GM23338 (cell line): ENCODE measurements at regions not wholly inside any gene's neighbourhood (a gene's known extent, or its start where the extent isn't known, plus 50 kb on each side); places are given as distances from the start of the nearest gene placed in this dataset.

ENCODE experiments used
- ATAC-seq: fragments of 200-7000 bp; cut with Tn5 transposase; 3 replicates; pipeline ENCODE4 v1.9.1; 2020
- DNase-seq: peaks from one replicate; pipeline ENCODE4 v3.0.0-alpha.2; 2015; ENCODE audit warnings: low spot score
- H2AFZ ChIP-seq: fragments of 200-600 bp; sonication (generic); 2 replicates; pipeline ENCODE4 v1.8.0; 2016; ENCODE audit warnings: antibody characterized with exemption, mild to moderate bottlenecking, moderate library complexity
- H3F3A ChIP-seq: fragments of 200-600 bp; sonication (generic); replicated peaks from 2 replicates; pipeline ENCODE4 v1.8.0; 2017; ENCODE audit warnings: antibody characterized with exemption, mixed run types, low read depth
- H3K27ac ChIP-seq: fragments of 200-600 bp; sonication (generic); 2 replicates; pipeline ENCODE4 v1.6.1; 2016; ENCODE audit warnings: low read depth
- H3K27me3 ChIP-seq: fragments of 200-600 bp; sonication (generic); 2 replicates; pipeline ENCODE4 v1.8.0; 2016; ENCODE audit warnings: mild to moderate bottlenecking, mixed run types, moderate library complexity; ENCODE audit not compliant: insufficient read depth
- H3K36me3 ChIP-seq: fragments of 200-600 bp; sonication (generic); 2 replicates; pipeline ENCODE4 v1.8.0; 2016; ENCODE audit warnings: mild to moderate bottlenecking; ENCODE audit not compliant: insufficient read depth
- H3K4me1 ChIP-seq: fragments of 200-600 bp; sonication (generic); 2 replicates; pipeline ENCODE4 v1.8.0; 2016; ENCODE audit warnings: mild to moderate bottlenecking, moderate library complexity; ENCODE audit not compliant: insufficient read depth
- H3K4me2 ChIP-seq: fragments of 200-600 bp; sonication (generic); 2 replicates; pipeline ENCODE4 v1.7.1; 2017; ENCODE audit warnings: mixed run types
- H3K4me3 ChIP-seq: fragments of 200-600 bp; sonication (generic); 2 replicates; pipeline ENCODE4 v1.6.1; 2016; ENCODE audit warnings: mixed run types
- H3K79me2 ChIP-seq: fragments of 200-600 bp; sonication (generic); replicated peaks from 2 replicates; pipeline ENCODE4 v1.8.0; 2017; ENCODE audit warnings: mild to moderate bottlenecking; ENCODE audit not compliant: insufficient read depth
- H3K9me2 ChIP-seq: fragments of 200-600 bp; sonication (generic); 2 replicates; pipeline ENCODE4 v1.8.0; 2017; ENCODE audit not compliant: insufficient read depth
- H4K20me1 ChIP-seq: fragments of 200-600 bp; sonication (generic); replicated peaks from 2 replicates; pipeline ENCODE4 v1.8.0; 2017; ENCODE audit warnings: mild to moderate bottlenecking; ENCODE audit not compliant: insufficient read depth
- H3K27ac Mint-ChIP-seq: 2 replicates; pipeline ENCODE4 v1.8.0; 2020; ENCODE audit warnings: inconsistent platforms, mild to moderate bottlenecking, moderate library complexity, mixed read lengths
- H3K27me3 Mint-ChIP-seq: 3 replicates; pipeline ENCODE4 v1.8.0; 2022; ENCODE audit warnings: low read depth, mild to moderate bottlenecking, moderate library complexity, mixed read lengths, inconsistent platforms; ENCODE audit not compliant: insufficient read depth, poor library complexity
- H3K36me3 Mint-ChIP-seq: 3 replicates; pipeline ENCODE4 v1.8.0; 2021; ENCODE audit warnings: low read depth, mild to moderate bottlenecking, inconsistent platforms, moderate library complexity, mixed read lengths
- H3K4me1 Mint-ChIP-seq: 3 replicates; pipeline ENCODE4 v1.8.0; 2020; ENCODE audit warnings: mild to moderate bottlenecking, inconsistent platforms, mixed read lengths
- H3K4me3 Mint-ChIP-seq: 3 replicates; pipeline ENCODE4 v1.8.0; 2021; ENCODE audit warnings: moderate library complexity, mild to moderate bottlenecking, inconsistent platforms, mixed read lengths
- H3K9me3 Mint-ChIP-seq: 3 replicates; pipeline ENCODE4 v1.8.0; 2020; ENCODE audit warnings: moderate library complexity, mild to moderate bottlenecking, inconsistent platforms, mixed read lengths
- CREB1 ChIP-seq: fragments of 250-450 bp; sonication (Bioruptor Pico); IDR thresholded peaks from 2 replicates; pipeline ENCODE4 v1.5.0; 2020; ENCODE audit warnings: low read depth, mild to moderate bottlenecking, moderate library complexity
- EZH2 ChIP-seq: fragments of 200-600 bp; sonication (generic); IDR thresholded peaks from one replicate; pipeline ENCODE4 v1.8.0; 2017; ENCODE audit warnings: antibody characterized with exemption, mild to moderate bottlenecking, low read depth; ENCODE audit not compliant: unreplicated experiment
- EZH2phosphoT487 ChIP-seq: fragments of 200-600 bp; sonication (generic); IDR thresholded peaks from one replicate; pipeline ENCODE4 v1.8.1; 2018; ENCODE audit warnings: antibody characterized with exemption; ENCODE audit not compliant: unreplicated experiment
- JUNB ChIP-seq: IDR thresholded peaks from one replicate; pipeline ENCODE4 v1.6.1; 2016; ENCODE audit warnings: antibody characterized with exemption; ENCODE audit not compliant: unreplicated experiment
- NANOG ChIP-seq: IDR thresholded peaks from 2 replicates; pipeline ENCODE4 v1.6.1; 2016; ENCODE audit warnings: antibody characterized with exemption, borderline replicate concordance
- POLR2AphosphoS5 ChIP-seq: IDR thresholded peaks from 2 replicates; pipeline ENCODE4 v1.6.1; 2016; ENCODE audit warnings: antibody characterized with exemption, low read depth
- STAT1 ChIP-seq: IDR thresholded peaks from one replicate; pipeline ENCODE4 v1.6.1; 2016; ENCODE audit warnings: antibody characterized with exemption; ENCODE audit not compliant: unreplicated experiment
- ZNF114 ChIP-seq: fragments of 250-450 bp; sonication (Bioruptor Pico); IDR thresholded peaks from 2 replicates; pipeline ENCODE4 v1.5.0; 2020; ENCODE audit warnings: mild to moderate bottlenecking, moderate library complexity
- ZNF331 ChIP-seq: fragments of 250-450 bp; sonication (Bioruptor Pico); IDR thresholded peaks from 2 replicates; pipeline ENCODE4 v1.5.0; 2020; ENCODE audit warnings: low read depth, mild to moderate bottlenecking, moderate library complexity
- TF ChIP-seq, protein P1 (sequence below): IDR thresholded peaks from one replicate; pipeline ENCODE4 v1.6.1; 2018; ENCODE audit warnings: antibody characterized with exemption; ENCODE audit not compliant: unreplicated experiment
- TF ChIP-seq, protein P2 (sequence below), 2 experiments: fragments of 200-600 bp in 1 of 2; sonication (generic) in 1 of 2; conservative IDR thresholded peaks; 2 replicates each; pipeline versions ENCODE4 v1.5.1 to v1.6.1; 2016 to 2017; ENCODE audit warnings: antibody characterized with exemption in 2 of 2, low read depth in 2 of 2, mild to moderate bottlenecking in 2 of 2, moderate library complexity in 1 of 2
- TF ChIP-seq, protein P3 (sequence below): fragments of 250-450 bp; sonication (Bioruptor Pico); IDR thresholded peaks from 2 replicates; pipeline ENCODE4 v1.5.0; 2020; ENCODE audit warnings: mild to moderate bottlenecking, moderate library complexity
- TF ChIP-seq, protein P4 (sequence below): IDR thresholded peaks from 2 replicates; pipeline ENCODE4 v1.6.1; 2016; ENCODE audit warnings: antibody characterized with exemption

DNA sequence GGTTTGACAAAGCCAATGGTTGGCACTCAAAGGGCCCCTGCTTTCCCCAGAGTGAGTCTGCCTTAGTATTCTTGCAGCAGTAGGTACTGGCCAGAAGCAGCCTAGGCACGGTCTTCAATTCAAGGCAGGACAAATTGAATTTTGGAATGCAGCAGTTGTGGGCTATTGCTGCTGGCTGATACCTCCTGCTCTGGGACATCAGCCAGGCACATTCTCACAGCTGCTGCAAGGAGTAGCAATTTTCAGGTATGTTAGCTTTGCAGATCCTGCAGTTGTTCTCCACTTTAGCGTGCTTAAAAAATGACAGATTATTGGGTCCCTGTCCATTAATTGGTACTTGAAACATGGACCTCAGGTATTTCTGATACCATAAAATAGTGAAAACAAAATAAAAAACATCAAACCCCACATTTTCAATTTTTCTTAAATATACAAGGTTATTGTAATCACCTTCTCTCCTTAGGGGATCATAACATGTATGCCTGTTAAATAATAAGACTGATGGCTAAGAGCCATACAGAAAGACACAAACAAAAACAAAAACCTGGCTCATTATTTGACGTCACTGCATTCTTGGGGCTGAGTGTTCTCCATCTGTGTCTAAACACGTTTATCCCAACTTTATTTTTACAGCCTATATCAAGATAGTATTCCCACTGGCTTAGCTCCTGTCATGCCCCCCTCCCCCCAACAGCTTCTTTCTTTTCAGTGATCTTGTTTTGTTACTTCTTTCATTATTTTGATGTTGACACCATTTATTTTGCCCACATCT, 85.1 kb upstream of the CARD18 start:
- no peaks in the 10 kb centered on the region for H4K20me1 ChIP-seq
- no peaks in the 10 kb centered on the region for H3K4me1 ChIP-seq
- H3K27me3 ChIP-seq, result no peaks in the 10 kb centered on the region
- H3F3A ChIP-seq, result no peaks in the 10 kb centered on the region
- Mint-ChIP-seq H3K27me3 (peaks cover 2% of the 10 kb centered on the region), H3K9me3 (peaks cover 1% of the 10 kb centered on the region; the same call in 1 of the 3 replicates), H3K4me3 (no peak overlapping the region), H3K4me1 (0 out of 3 replicates have a peak, but pooled peaks cover 2% of the 10 kb centered on the region), H3K36me3 (no peaks in the 10 kb centered on the region), H3K27ac (no peak overlapping the region)
- no peak overlapping the region for H3K4me2 ChIP-seq
- no peaks in the 10 kb centered on the region for H3K36me3 ChIP-seq
- no peak overlapping the region for H3K4me3 ChIP-seq
- no peaks in the 10 kb centered on the region for H3K9me2 ChIP-seq
- ATAC-seq, result no peak
- H3K79me2 ChIP-seq, result no peaks in the 10 kb centered on the region
- DNase-seq, result no peak
- no peak overlapping the region for H2AFZ ChIP-seq
- TF ChIP-seq, protein P1, sequence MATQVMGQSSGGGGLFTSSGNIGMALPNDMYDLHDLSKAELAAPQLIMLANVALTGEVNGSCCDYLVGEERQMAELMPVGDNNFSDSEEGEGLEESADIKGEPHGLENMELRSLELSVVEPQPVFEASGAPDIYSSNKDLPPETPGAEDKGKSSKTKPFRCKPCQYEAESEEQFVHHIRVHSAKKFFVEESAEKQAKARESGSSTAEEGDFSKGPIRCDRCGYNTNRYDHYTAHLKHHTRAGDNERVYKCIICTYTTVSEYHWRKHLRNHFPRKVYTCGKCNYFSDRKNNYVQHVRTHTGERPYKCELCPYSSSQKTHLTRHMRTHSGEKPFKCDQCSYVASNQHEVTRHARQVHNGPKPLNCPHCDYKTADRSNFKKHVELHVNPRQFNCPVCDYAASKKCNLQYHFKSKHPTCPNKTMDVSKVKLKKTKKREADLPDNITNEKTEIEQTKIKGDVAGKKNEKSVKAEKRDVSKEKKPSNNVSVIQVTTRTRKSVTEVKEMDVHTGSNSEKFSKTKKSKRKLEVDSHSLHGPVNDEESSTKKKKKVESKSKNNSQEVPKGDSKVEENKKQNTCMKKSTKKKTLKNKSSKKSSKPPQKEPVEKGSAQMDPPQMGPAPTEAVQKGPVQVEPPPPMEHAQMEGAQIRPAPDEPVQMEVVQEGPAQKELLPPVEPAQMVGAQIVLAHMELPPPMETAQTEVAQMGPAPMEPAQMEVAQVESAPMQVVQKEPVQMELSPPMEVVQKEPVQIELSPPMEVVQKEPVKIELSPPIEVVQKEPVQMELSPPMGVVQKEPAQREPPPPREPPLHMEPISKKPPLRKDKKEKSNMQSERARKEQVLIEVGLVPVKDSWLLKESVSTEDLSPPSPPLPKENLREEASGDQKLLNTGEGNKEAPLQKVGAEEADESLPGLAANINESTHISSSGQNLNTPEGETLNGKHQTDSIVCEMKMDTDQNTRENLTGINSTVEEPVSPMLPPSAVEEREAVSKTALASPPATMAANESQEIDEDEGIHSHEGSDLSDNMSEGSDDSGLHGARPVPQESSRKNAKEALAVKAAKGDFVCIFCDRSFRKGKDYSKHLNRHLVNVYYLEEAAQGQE, result no peak
- TF ChIP-seq EZH2phosphoT487 (no peak), CREB1 (CRISPR knock-in tag) (no peak), STAT1 (no peak), ZNF331 (CRISPR knock-in tag) (no peak), ZNF114 (CRISPR knock-in tag) (no peak), EZH2 (no peak), POLR2AphosphoS5 (no peak), NANOG (no peak), JUNB (no peak)
- TF ChIP-seq, protein P2, sequence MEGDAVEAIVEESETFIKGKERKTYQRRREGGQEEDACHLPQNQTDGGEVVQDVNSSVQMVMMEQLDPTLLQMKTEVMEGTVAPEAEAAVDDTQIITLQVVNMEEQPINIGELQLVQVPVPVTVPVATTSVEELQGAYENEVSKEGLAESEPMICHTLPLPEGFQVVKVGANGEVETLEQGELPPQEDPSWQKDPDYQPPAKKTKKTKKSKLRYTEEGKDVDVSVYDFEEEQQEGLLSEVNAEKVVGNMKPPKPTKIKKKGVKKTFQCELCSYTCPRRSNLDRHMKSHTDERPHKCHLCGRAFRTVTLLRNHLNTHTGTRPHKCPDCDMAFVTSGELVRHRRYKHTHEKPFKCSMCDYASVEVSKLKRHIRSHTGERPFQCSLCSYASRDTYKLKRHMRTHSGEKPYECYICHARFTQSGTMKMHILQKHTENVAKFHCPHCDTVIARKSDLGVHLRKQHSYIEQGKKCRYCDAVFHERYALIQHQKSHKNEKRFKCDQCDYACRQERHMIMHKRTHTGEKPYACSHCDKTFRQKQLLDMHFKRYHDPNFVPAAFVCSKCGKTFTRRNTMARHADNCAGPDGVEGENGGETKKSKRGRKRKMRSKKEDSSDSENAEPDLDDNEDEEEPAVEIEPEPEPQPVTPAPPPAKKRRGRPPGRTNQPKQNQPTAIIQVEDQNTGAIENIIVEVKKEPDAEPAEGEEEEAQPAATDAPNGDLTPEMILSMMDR (conservative IDR thresholded peaks at IDR 0.05; ENCODE audit: low read depth in 2 of 2), result no peak
- TF ChIP-seq, protein P3, sequence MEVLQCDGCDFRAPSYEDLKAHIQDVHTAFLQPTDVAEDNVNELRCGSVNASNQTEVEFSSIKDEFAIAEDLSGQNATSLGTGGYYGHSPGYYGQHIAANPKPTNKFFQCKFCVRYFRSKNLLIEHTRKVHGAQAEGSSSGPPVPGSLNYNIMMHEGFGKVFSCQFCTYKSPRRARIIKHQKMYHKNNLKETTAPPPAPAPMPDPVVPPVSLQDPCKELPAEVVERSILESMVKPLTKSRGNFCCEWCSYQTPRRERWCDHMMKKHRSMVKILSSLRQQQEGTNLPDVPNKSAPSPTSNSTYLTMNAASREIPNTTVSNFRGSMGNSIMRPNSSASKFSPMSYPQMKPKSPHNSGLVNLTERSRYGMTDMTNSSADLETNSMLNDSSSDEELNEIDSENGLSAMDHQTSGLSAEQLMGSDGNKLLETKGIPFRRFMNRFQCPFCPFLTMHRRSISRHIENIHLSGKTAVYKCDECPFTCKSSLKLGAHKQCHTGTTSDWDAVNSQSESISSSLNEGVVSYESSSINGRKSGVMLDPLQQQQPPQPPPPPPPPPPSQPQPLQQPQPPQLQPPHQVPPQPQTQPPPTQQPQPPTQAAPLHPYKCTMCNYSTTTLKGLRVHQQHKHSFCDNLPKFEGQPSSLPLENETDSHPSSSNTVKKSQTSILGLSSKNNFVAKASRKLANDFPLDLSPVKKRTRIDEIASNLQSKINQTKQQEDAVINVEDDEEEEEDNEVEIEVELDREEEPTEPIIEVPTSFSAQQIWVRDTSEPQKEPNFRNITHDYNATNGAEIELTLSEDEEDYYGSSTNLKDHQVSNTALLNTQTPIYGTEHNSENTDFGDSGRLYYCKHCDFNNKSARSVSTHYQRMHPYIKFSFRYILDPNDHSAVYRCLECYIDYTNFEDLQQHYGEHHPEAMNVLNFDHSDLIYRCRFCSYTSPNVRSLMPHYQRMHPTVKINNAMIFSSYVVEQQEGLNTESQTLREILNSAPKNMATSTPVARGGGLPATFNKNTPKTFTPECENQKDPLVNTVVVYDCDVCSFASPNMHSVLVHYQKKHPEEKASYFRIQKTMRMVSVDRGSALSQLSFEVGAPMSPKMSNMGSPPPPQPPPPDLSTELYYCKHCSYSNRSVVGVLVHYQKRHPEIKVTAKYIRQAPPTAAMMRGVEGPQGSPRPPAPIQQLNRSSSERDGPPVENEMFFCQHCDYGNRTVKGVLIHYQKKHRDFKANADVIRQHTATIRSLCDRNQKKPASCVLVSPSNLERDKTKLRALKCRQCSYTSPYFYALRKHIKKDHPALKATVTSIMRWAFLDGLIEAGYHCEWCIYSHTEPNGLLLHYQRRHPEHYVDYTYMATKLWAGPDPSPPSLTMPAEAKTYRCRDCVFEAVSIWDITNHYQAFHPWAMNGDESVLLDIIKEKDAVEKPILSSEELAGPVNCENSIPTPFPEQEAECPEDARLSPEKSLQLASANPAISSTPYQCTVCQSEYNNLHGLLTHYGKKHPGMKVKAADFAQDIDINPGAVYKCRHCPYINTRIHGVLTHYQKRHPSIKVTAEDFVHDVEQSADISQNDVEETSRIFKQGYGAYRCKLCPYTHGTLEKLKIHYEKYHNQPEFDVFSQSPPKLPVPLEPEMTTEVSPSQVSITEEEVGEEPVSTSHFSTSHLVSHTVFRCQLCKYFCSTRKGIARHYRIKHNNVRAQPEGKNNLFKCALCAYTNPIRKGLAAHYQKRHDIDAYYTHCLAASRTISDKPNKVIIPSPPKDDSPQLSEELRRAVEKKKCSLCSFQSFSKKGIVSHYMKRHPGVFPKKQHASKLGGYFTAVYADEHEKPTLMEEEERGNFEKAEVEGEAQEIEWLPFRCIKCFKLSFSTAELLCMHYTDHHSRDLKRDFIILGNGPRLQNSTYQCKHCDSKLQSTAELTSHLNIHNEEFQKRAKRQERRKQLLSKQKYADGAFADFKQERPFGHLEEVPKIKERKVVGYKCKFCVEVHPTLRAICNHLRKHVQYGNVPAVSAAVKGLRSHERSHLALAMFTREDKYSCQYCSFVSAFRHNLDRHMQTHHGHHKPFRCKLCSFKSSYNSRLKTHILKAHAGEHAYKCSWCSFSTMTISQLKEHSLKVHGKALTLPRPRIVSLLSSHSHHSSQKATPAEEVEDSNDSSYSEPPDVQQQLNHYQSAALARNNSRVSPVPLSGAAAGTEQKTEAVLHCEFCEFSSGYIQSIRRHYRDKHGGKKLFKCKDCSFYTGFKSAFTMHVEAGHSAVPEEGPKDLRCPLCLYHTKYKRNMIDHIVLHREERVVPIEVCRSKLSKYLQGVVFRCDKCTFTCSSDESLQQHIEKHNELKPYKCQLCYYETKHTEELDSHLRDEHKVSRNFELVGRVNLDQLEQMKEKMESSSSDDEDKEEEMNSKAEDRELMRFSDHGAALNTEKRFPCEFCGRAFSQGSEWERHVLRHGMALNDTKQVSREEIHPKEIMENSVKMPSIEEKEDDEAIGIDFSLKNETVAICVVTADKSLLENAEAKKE (CRISPR knock-in tag), result no peak
- TF ChIP-seq, protein P4, sequence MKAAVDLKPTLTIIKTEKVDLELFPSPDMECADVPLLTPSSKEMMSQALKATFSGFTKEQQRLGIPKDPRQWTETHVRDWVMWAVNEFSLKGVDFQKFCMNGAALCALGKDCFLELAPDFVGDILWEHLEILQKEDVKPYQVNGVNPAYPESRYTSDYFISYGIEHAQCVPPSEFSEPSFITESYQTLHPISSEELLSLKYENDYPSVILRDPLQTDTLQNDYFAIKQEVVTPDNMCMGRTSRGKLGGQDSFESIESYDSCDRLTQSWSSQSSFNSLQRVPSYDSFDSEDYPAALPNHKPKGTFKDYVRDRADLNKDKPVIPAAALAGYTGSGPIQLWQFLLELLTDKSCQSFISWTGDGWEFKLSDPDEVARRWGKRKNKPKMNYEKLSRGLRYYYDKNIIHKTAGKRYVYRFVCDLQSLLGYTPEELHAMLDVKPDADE, result no peak
- H3K27ac ChIP-seq, result no peak overlapping the region
